ENCODE measurements at regions not wholly inside any gene's neighbourhood (a gene's known extent, or its start where the extent isn't known, plus 50 kb on each side); places are given as distances from the start of the nearest gene placed in this dataset.
"Not testable (repeated sequence)": the region's sequence is repeated elsewhere in the genome, so short reads cannot be mapped to it uniquely, and the experiment has no call there.

DNA sequence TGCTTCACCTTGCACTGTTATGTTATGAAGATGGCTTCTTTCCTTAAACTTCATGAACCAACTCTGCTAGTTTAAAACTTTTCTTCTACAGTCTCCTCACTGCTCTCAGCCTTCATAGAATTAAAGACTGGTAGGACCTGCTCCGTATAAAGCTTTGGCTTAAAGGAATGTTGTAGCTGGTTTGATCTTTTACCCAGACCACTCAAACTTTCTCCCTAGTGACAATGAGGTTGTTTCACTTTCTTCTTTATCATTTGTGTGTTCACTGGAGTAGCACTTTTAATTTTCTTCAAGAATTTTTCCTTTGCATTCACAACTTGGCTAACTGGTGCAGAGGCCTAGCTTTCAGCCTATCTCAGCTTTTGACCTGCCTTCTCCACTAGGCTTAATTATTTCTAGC, 316.4 kb upstream of the RNF32 start:
- no peaks in the 10 kb centered on the region for H3K36me3 ChIP-seq
- H3K4me3 ChIP-seq (ENCODE audit: low read depth, low read length), result no peak overlapping the region
- no peaks in the 10 kb centered on the region for H3K4me1 ChIP-seq
- H3K9me3 ChIP-seq, result no peaks in the 10 kb centered on the region
- TF ChIP-seq, protein P1, sequence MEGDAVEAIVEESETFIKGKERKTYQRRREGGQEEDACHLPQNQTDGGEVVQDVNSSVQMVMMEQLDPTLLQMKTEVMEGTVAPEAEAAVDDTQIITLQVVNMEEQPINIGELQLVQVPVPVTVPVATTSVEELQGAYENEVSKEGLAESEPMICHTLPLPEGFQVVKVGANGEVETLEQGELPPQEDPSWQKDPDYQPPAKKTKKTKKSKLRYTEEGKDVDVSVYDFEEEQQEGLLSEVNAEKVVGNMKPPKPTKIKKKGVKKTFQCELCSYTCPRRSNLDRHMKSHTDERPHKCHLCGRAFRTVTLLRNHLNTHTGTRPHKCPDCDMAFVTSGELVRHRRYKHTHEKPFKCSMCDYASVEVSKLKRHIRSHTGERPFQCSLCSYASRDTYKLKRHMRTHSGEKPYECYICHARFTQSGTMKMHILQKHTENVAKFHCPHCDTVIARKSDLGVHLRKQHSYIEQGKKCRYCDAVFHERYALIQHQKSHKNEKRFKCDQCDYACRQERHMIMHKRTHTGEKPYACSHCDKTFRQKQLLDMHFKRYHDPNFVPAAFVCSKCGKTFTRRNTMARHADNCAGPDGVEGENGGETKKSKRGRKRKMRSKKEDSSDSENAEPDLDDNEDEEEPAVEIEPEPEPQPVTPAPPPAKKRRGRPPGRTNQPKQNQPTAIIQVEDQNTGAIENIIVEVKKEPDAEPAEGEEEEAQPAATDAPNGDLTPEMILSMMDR (IDR thresholded peaks at IDR 0.05; ENCODE audit: low read depth, low read length), result no peak
- no peaks in the 10 kb centered on the region for H3K27me3 ChIP-seq
- DNase-seq, result no peak

DNA sequence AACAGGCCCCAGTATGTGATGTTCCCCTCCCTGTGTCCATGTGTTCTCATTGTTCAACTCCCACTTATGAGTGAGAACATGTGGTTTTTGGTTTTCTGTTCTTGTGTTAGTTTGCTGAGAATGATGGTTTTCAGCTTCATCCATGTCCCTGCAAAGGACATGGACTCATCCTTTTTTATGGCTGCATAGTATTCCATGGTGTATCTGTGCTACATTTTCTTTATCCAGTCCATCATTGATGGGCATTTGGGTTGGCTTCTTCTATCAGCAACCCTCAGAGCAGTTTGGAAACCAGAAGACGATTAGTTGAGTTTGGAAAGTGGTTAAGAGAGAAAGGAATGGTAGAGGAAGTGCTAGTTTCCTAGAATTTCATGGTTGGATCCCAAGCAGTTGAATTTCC, 319.1 kb upstream of the RNF32 start:
- not testable (repeated sequence) for H3K27me3 ChIP-seq; H3K4me3 ChIP-seq (ENCODE audit: low read depth, low read length); H3K4me1 ChIP-seq

DNA sequence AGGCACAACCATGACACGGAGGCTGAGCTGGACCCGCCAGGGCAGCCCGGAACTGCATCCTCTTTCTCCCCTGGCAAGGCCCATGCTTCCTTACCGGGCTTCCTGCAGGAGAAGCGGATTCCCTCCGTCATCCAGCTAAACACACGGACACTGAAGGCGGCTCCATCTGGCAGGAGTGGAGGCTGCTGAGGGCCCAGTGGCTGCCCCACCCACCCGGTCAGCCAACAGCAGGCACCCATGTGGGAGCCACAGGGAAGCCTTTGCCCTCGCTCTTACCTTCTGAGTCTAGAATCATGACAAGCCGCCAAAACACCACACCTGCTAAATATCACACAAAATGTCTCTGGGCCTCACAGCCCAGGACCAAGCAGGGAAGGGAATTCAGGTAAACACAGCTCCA, 321.6 kb upstream of the RNF32 start:
- H3K36me3 ChIP-seq, result no peaks in the 10 kb centered on the region
- H3K27me3 ChIP-seq, result no peaks in the 10 kb centered on the region
- H3K9me3 ChIP-seq, result no peaks in the 10 kb centered on the region; the same call in 1 of the 2 replicates
- DNase-seq, result no peak
- no peak overlapping the region for H3K4me3 ChIP-seq (ENCODE audit: low read depth, low read length)
- H3K4me1 ChIP-seq, result no peaks in the 10 kb centered on the region
- TF ChIP-seq, protein P1 (IDR thresholded peaks at IDR 0.05; ENCODE audit: low read depth, low read length), result no peak

More for the DNA sequence above, 319.1 kb upstream of the RNF32 start:
- DNase-seq, H3K36me3 ChIP-seq, H3K9me3 ChIP-seq: not testable (repeated sequence)

DNA sequence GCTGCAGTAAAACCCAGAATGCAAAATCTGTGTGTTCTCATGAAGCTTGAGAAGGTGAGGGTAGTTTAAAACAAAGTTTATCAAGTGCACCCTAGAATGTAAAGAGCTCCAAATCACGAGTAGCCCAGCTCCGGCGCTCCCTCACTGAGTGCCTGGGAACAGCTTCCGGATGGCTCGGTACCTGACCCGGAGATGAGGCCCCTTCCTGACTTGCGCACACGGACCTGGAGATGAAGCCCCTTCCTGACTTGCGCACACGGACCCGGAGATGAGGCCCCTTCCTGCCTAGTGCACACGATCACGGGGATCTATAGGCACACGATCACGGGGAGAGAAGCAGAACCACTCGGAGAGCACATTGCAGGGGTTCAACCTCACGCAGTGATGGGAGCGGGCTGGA, 322.1 kb upstream of the RNF32 start:
- Histone ChIP-seq H3K36me3 (no peaks in the 10 kb centered on the region), H3K27me3 (no peaks in the 10 kb centered on the region), H3K9me3 (no peaks in the 10 kb centered on the region; the same call in 1 of the 2 replicates), H3K4me1 (no peaks in the 10 kb centered on the region), H3K4me3 (ENCODE audit: low read depth, low read length) (no peak overlapping the region)
- DNase-seq, result no peak
- TF ChIP-seq, protein P1 (IDR thresholded peaks at IDR 0.05; ENCODE audit: low read depth, low read length), result no peak

DNA sequence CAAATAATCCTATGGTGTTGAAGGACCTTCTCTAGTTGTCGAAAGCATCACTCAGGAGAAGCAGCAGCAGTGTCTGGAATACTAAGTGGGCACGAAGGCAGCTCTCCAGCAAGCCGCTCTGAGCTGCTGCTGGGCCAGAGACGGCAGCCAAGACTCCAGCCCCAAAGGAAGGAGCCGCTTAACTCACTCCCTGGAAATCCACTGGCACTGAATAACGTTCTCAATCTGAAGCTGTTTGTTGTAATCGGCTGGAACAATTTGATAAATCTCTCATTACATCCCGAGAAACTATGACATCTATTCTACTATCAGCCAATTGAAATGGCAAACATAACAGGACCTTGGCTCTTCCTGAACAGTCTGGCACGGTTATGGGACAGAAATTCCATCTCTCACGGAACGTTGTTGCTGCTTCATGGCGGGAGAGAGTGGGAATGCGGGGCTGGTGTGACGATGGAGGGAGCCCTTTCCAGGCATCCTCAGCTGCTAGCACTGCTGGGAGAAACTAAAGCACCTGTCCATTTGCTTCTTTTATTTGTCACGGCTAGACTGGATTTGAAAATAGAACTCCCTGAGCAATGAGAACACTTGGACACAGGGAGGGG, 331.5 kb upstream of the RNF32 start:
- Histone ChIP-seq H3K4me1 (no peaks in the 10 kb centered on the region), H3K27me3 (peaks cover 20% of the 10 kb centered on the region), H3K9me3 (no peaks in the 10 kb centered on the region), H3K4me3 (ENCODE audit: low read depth, low read length) (no peak overlapping the region), H3K36me3 (no peaks in the 10 kb centered on the region)
- DNase-seq, result no peak
- TF ChIP-seq, protein P1 (IDR thresholded peaks at IDR 0.05; ENCODE audit: low read depth, low read length), result no peak

DNA sequence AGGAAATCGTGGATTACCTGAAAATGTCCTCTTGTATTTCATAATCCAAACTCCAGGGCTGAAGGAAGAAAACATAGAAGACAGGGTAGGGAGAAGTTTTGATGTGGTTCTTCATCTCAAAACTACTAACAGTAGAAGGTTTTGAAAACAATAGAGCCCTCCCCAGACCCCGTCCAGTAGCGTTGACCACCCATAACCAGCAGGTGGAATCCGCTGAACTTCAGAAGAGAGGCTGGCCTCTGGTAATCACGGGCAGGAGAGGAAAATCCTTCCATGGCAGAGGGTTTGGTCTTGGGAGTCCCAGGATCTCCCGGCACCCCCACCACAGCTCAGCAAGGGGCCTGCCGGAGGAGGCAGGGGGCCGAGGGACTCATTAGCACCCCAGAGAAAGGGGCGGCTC, 333.4 kb upstream of the RNF32 start:
- Histone ChIP-seq H3K9me3 (no peaks in the 10 kb centered on the region), H3K27me3 (peaks cover 20% of the 10 kb centered on the region), H3K4me1 (no peaks in the 10 kb centered on the region), H3K4me3 (ENCODE audit: low read depth, low read length) (no peak overlapping the region), H3K36me3 (no peaks in the 10 kb centered on the region)
- TF ChIP-seq, protein P1 (IDR thresholded peaks at IDR 0.05; ENCODE audit: low read depth, low read length), result no peak
- no peak for DNase-seq

DNA sequence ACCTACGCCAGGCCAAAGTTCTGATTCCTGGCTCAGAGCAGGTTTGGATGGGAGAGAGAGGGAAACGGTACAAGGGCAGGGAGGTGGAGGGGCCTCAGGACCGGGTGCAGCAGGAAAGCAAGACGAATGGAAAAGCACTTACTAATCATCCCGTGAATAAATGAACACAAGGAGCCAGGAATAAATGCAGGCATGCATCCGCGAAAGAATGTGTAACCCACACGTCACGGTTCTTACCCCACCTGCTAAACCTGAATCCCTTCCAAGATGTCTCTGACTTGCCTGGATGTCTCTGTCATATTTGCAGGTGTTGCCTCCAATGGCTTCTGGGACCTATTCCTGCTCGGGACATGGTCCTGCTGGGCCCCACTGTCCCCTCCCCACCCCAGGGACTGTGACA, 335.2 kb upstream of the RNF32 start:
- DNase-seq, result no peak
- H3K27me3 ChIP-seq, result peaks cover 20% of the 10 kb centered on the region
- TF ChIP-seq, protein P1 (IDR thresholded peaks at IDR 0.05; ENCODE audit: low read depth, low read length), result no peak
- H3K9me3 ChIP-seq, result no peaks in the 10 kb centered on the region
- H3K4me1 ChIP-seq, result no peaks in the 10 kb centered on the region
- H3K4me3 ChIP-seq (ENCODE audit: low read depth, low read length), result no peak overlapping the region
- no peaks in the 10 kb centered on the region for H3K36me3 ChIP-seq
